Gastroesophageal sphincter (tissue), 4 donors: ENCODE measurements at regions not wholly inside any gene's neighbourhood (a gene's known extent, or its start where the extent isn't known, plus 50 kb on each side); places are given as distances from the start of the nearest gene placed in this dataset.
"Not testable (repeated sequence)": the region's sequence is repeated elsewhere in the genome, so short reads cannot be mapped to it uniquely, and the experiment has no call there.

Experiments used
- ATAC-seq: fragments of 150-250 bp; one replicate; pipeline ENCODE4 v1.9.1; 2016; ENCODE audit warnings: mild to moderate bottlenecking, moderate library complexity
- H3K27ac ChIP-seq, 4 donors: fragments of 200-600 bp; sonication (generic) in 3 of 4; 1 replicate in 3 of 4; 2 replicates in 1 of 4; pipeline ENCODE4 v1.5.1; 2016 to 2019
- H3K27me3 ChIP-seq: fragments of 200-600 bp; sonication (generic); one replicate; pipeline ENCODE4 v1.5.1; 2019
- H3K36me3 ChIP-seq, 2 donors: fragments of 200-600 bp; sonication (generic); one replicate each; pipeline ENCODE4 v1.5.1; 2019; ENCODE audit warnings: control low read depth in 1 of 2
- H3K4me1 ChIP-seq, 3 donors: fragments of 200-600 bp; sonication (generic); 1 replicate in 2 of 3; 2 replicates in 1 of 3; pipeline ENCODE4 v1.5.1; 2016 to 2019; ENCODE audit warnings: control low read depth in 2 of 3
- H3K4me3 ChIP-seq, 2 donors: fragments of 200-600 bp; sonication (generic); one replicate each; pipeline ENCODE4 v1.5.1; 2019; ENCODE audit warnings: mild to moderate bottlenecking in 1 of 2, moderate library complexity in 1 of 2
- H3K9me3 ChIP-seq, 3 donors: fragments of 200-600 bp; sonication (generic); one replicate each; pipeline ENCODE4 v1.5.1; 2017 to 2019; ENCODE audit warnings: control low read depth in 2 of 3
- EP300 ChIP-seq: sonication (generic); formaldehyde crosslinking; IDR thresholded peaks from one replicate; pipeline ENCODE4 v1.6.1; 2017; ENCODE audit warnings: antibody characterized with exemption, mild to moderate bottlenecking
- POLR2A ChIP-seq, 2 donors: fragments of 450-650 bp; IDR thresholded peaks; one replicate each; pipeline ENCODE4 v1.6.1; 2017; ENCODE audit warnings: antibody characterized with exemption in 2 of 2, mild to moderate bottlenecking in 2 of 2, moderate library complexity in 1 of 2
- POLR2AphosphoS5 ChIP-seq: sonication (generic); formaldehyde crosslinking; IDR thresholded peaks from one replicate; pipeline ENCODE4 v1.6.1; 2017; ENCODE audit warnings: antibody characterized with exemption
- WGBS, 2 donors: methylation state at CpG; one replicate each; pipeline ENCODE4 v1.1.5; 2018; ENCODE audit warnings: low coverage in 1 of 2; 5-methylcytosine and 5-hydroxymethylcytosine counted together
- TF ChIP-seq, protein P1 (sequence below), 4 experiments: fragments of 200-600 bp in 2 of 4; fragments of 450-650 bp in 2 of 4; sonication (generic) in 1 of 4; IDR thresholded peaks; one replicate each; pipeline ENCODE4 v1.5.1; 2017 to 2019; ENCODE audit warnings: antibody characterized with exemption in 4 of 4, mild to moderate bottlenecking in 2 of 4, moderate library complexity in 2 of 4

DNA sequence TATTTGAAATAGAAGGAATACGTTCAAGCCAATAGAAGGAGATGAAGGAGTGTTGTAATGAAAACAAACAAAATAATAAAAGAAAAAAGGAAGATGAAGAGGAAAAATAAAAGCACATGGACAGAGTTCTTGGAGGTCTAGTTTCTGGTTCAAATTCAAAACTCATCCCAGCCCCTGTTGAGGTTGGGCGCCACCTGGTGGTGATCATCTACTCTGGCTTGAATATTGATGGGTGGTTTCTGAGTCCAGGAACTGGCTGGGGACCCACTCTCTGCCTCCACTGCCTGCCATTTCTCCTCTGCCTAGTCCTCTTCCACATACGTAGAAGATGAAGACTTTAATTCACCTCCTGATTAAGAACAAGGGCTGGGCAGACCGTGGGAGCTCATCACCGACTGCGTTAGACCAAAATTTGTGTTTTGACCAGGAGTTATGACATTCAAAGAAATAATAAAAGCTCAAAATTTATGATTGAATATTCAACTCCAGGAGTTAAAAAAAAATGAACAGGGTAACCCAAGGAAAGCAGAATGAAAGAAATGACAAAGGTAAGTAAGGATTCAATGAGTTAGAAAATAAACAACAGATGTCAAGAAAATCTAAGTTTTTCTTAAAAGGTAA is 99.0 kb upstream of the SLC1A3 start:
- peak; percentile 31 for ATAC-seq

GRCh38 chr5:36508331-36508730 is 98.1 kb upstream of the SLC1A3 start:
- not testable (repeated sequence) for ATAC-seq
- WGBS, 2 donors, result 46% methylated on average over 2 of the region's 5 CpGs; no CpG with 5 or more reads in 1 of the 2 donors

More for the DNA sequence above, 99.0 kb upstream of the SLC1A3 start:
- no peak overlapping the region for H3K4me3 ChIP-seq
- no peaks in the 10 kb centered on the region for H3K36me3 ChIP-seq
- 41 to 53% methylated on average over 5 to 6 of the region's 6 CpGs for WGBS, 2 donors
- H3K9me3 ChIP-seq, result no peaks in the 10 kb centered on the region
- no peak overlapping the region for H3K27ac ChIP-seq
- peaks cover 0 to 30% (median 0%) of the 10 kb centered on the region in 3 donors for H3K4me1 ChIP-seq
- TF ChIP-seq EP300, result no peak
- TF ChIP-seq, protein P1, sequence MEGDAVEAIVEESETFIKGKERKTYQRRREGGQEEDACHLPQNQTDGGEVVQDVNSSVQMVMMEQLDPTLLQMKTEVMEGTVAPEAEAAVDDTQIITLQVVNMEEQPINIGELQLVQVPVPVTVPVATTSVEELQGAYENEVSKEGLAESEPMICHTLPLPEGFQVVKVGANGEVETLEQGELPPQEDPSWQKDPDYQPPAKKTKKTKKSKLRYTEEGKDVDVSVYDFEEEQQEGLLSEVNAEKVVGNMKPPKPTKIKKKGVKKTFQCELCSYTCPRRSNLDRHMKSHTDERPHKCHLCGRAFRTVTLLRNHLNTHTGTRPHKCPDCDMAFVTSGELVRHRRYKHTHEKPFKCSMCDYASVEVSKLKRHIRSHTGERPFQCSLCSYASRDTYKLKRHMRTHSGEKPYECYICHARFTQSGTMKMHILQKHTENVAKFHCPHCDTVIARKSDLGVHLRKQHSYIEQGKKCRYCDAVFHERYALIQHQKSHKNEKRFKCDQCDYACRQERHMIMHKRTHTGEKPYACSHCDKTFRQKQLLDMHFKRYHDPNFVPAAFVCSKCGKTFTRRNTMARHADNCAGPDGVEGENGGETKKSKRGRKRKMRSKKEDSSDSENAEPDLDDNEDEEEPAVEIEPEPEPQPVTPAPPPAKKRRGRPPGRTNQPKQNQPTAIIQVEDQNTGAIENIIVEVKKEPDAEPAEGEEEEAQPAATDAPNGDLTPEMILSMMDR (IDR thresholded peaks at IDR 0.05), result peak; percentile 72 to 85 (median 82)
- H3K27me3 ChIP-seq, result no peaks in the 10 kb centered on the region

DNA sequence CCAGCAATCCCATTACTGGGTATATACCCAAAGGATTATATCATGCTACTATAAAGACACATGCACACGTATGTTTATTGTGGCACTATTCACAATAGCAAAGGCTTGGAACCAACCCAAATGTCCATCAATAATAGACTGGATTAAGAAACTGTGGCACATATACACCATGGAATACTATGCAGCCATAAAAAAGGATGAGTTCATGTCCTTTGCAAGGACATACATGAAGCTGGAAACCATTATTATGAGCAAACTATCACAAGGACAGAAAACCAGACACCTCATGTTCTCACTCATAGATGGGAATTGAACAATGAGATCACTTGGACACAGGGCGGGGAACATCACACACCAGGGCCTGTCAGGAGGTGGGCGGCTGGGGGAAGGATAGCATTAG is 92.8 kb upstream of the SLC1A3 start:
- H3K27ac ChIP-seq, H3K9me3 ChIP-seq, H3K27me3 ChIP-seq, H3K4me3 ChIP-seq, H3K36me3 ChIP-seq, H3K4me1 ChIP-seq, ATAC-seq: not testable (repeated sequence)
- WGBS, 2 donors, result 41 to 100% methylated on average over 2 to 3 of the region's 3 CpGs

More at GRCh38 chr5:36508331-36508730, 98.1 kb upstream of the SLC1A3 start:
- H3K36me3 ChIP-seq, H3K27me3 ChIP-seq, H3K4me3 ChIP-seq, H3K27ac ChIP-seq, H3K9me3 ChIP-seq: not testable (repeated sequence)
- H3K4me1 ChIP-seq, result peaks cover 0 to 21% (median 0%) of the 10 kb centered on the region in 3 donors

- no peak overlapping the region for H3K27ac ChIP-seq
- no peak for ATAC-seq
- peaks cover 0 to 14% (median 0%) of the 10 kb centered on the region in 3 donors for H3K4me1 ChIP-seq
- TF ChIP-seq POLR2AphosphoS5 (no peak), EP300 (no peak), POLR2A (IDR thresholded peaks at IDR 0.05) (no peak)
- TF ChIP-seq, protein P1 (IDR thresholded peaks at IDR 0.05), result no peak
- H3K27me3 ChIP-seq, result no peaks in the 10 kb centered on the region
- WGBS, 2 donors, result 82 to 90% methylated on average over 2 of the region's 2 CpGs
- no peaks in the 10 kb centered on the region for H3K9me3 ChIP-seq
- no peaks in the 10 kb centered on the region for H3K36me3 ChIP-seq
- H3K4me3 ChIP-seq, result no peak overlapping the region
Measured at GRCh38 chr5:36519881-36520280, 86.5 kb upstream of the SLC1A3 start.

- Histone ChIP-seq H3K36me3 (no peaks in the 10 kb centered on the region), H3K4me1 (peaks cover 0 to 14% (median 0%) of the 10 kb centered on the region in 3 donors), H3K9me3 (no peaks in the 10 kb centered on the region), H3K27me3 (no peaks in the 10 kb centered on the region), H3K27ac (no peak overlapping the region), H3K4me3 (no peak overlapping the region)
- WGBS, 2 donors, result 43 to 100% methylated on average over 1 of the region's 1 CpG
- no peak for TF ChIP-seq EP300
- TF ChIP-seq POLR2AphosphoS5, result no peak
- TF ChIP-seq, protein P1 (IDR thresholded peaks at IDR 0.05), result no peak
- TF ChIP-seq POLR2A (IDR thresholded peaks at IDR 0.05), result no peak
- ATAC-seq, result no peak
Measured at GRCh38 chr5:36521219-36521618, 85.2 kb upstream of the SLC1A3 start.
